ENCODE measurements at regions not wholly inside any gene's neighbourhood (a gene's known extent, or its start where the extent isn't known, plus 50 kb on each side); places are given as distances from the start of the nearest gene placed in this dataset.

DNA sequence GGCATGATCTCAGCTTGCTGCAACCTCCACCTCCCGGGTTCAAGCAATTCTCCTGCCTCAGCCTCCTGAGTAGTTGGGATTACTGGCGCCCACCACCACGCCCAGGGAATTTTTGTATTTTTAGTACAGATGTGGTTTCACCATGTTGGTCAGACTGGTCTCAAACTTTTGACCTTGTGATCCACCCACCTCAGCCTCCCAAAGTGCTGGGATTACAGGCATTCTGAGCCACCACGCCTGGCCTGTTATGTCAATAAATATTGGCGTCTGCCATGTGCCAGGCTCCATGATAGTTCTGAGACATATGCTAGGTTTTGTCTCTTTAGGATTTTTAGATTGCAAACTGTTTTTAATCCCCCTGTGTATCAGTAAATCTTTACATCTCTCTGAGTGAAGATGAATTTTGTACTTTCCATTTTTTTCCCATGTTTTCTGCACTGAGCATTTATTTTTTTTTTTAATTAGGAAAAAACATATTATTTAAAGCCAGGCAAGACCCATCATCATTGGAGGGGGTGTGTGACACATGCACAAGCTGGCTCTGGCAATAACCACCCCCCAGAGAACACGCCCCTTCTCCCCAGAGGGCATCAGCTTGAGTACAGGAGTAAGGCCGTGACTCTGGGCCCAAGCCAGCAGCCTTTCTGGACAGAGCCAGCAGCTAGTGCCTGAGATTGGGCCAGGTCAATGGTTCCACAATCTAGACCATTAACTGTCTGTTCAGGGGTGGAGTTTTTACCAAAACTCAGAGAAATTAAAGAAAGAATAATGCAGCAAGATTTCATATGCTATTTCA, 51.0 kb upstream of the ATP1B3 start:
- TF ChIP-seq, protein P1, sequence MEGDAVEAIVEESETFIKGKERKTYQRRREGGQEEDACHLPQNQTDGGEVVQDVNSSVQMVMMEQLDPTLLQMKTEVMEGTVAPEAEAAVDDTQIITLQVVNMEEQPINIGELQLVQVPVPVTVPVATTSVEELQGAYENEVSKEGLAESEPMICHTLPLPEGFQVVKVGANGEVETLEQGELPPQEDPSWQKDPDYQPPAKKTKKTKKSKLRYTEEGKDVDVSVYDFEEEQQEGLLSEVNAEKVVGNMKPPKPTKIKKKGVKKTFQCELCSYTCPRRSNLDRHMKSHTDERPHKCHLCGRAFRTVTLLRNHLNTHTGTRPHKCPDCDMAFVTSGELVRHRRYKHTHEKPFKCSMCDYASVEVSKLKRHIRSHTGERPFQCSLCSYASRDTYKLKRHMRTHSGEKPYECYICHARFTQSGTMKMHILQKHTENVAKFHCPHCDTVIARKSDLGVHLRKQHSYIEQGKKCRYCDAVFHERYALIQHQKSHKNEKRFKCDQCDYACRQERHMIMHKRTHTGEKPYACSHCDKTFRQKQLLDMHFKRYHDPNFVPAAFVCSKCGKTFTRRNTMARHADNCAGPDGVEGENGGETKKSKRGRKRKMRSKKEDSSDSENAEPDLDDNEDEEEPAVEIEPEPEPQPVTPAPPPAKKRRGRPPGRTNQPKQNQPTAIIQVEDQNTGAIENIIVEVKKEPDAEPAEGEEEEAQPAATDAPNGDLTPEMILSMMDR (conservative IDR thresholded peaks at IDR 0.05) = no peak
- no peak for TF ChIP-seq EZH2 (IDR thresholded peaks at IDR 0.05; ENCODE audit: low read depth)

Data from PC-9 (cell line).